HL-60 (cell line): ENCODE measurements at regions not wholly inside any gene's neighbourhood (a gene's known extent, or its start where the extent isn't known, plus 50 kb on each side); places are given as distances from the start of the nearest gene placed in this dataset.

ENCODE experiments used
- DNase-seq, 2 experiments: peaks; one replicate each; pipeline ENCODE4 v3.0.0-alpha.2; 2010 to 2020; ENCODE audit warnings: low read depth in 1 of 2, low spot score in 1 of 2
- H3K27ac ChIP-seq: fragments of 250-450 bp; sonication (Bioruptor Pico); replicated peaks from 2 replicates; pipeline ENCODE4 v1.5.1; 2020; ENCODE audit warnings: mild to moderate bottlenecking, moderate library complexity
- H3K27me3 ChIP-seq: fragments of 250-450 bp; sonication (Bioruptor Pico); 2 replicates; pipeline ENCODE4 v1.5.1; 2021; ENCODE audit warnings: mild to moderate bottlenecking, moderate library complexity; ENCODE audit not compliant: insufficient read depth, poor library complexity, severe bottlenecking
- H3K4me3 ChIP-seq: replicated peaks from 2 replicates; pipeline ENCODE4 v1.5.1; 2011; ENCODE audit warnings: mild to moderate bottlenecking, control low read depth, low read length; ENCODE audit not compliant: insufficient read depth
- CTCF ChIP-seq: IDR thresholded peaks from one replicate; pipeline ENCODE4 v1.5.1; 2011; ENCODE audit warnings: low read length, control low read depth, inconsistent platforms; ENCODE audit not compliant: insufficient read depth
- GABPA ChIP-seq: IDR thresholded peaks from 2 replicates; pipeline ENCODE4 v1.6.1; 2012; ENCODE audit warnings: low read depth
- POLR2AphosphoS5 ChIP-seq: IDR thresholded peaks from 2 replicates; pipeline ENCODE4 v1.6.1; 2012; ENCODE audit warnings: low read depth
- REST ChIP-seq: IDR thresholded peaks from 2 replicates; pipeline ENCODE4 v1.6.1; 2012; ENCODE audit warnings: low read depth; ENCODE audit not compliant: insufficient replicate concordance
- SPI1 ChIP-seq: IDR thresholded peaks from 2 replicates; pipeline ENCODE4 v1.6.1; 2012; ENCODE audit warnings: low read depth, mild to moderate bottlenecking, borderline replicate concordance

GRCh38 chr14:38108681-38109080 lies 99.0 kb upstream of the SSTR1 start:
- Histone ChIP-seq H3K4me3 (no peak overlapping the region), H3K27ac (no peak overlapping the region)

GRCh38 chr14:38110258-38110657 lies 97.4 kb upstream of the SSTR1 start:
- TF ChIP-seq REST: no peak
- TF ChIP-seq GABPA: no peak
- no peak for TF ChIP-seq SPI1
- TF ChIP-seq CTCF: no peak
- TF ChIP-seq POLR2AphosphoS5: no peak
- Histone ChIP-seq H3K4me3 (no peak overlapping the region), H3K27me3 (no peaks in the 10 kb centered on the region), H3K27ac (no peak overlapping the region)
- DNase-seq: no peak

More at GRCh38 chr14:38108681-38109080, 99.0 kb upstream of the SSTR1 start:
- no peak for DNase-seq
- TF ChIP-seq SPI1 (no peak), POLR2AphosphoS5 (no peak)
- H3K27me3 ChIP-seq: no peaks in the 10 kb centered on the region

- DNase-seq: no peak
- Histone ChIP-seq H3K4me3 (no peak overlapping the region), H3K27ac (no peak overlapping the region), H3K27me3 (no peaks in the 10 kb centered on the region)
- TF ChIP-seq POLR2AphosphoS5: no peak
Observed at GRCh38 chr14:38111046-38111445, 96.7 kb upstream of the SSTR1 start.

- TF ChIP-seq CTCF: no peak
- no peak for TF ChIP-seq POLR2AphosphoS5
- TF ChIP-seq REST: no peak
- no peak for TF ChIP-seq SPI1
- no peak for TF ChIP-seq GABPA
- no peak overlapping the region for H3K27ac ChIP-seq
- no peak for DNase-seq
- H3K4me3 ChIP-seq: no peak overlapping the region
- H3K27me3 ChIP-seq: no peaks in the 10 kb centered on the region
Observed at GRCh38 chr14:38113546-38113945, 94.2 kb upstream of the SSTR1 start.

GRCh38 chr14:38116895-38117294 lies 90.8 kb upstream of the SSTR1 start:
- H3K27ac ChIP-seq: no peak overlapping the region
- H3K27me3 ChIP-seq: no peaks in the 10 kb centered on the region
- TF ChIP-seq POLR2AphosphoS5: no peak
- no peak for TF ChIP-seq REST
- no peak for TF ChIP-seq CTCF
- no peak for TF ChIP-seq SPI1
- TF ChIP-seq GABPA: no peak
- DNase-seq: no peak
- H3K4me3 ChIP-seq: no peak overlapping the region
